K562 (cell line): ENCODE measurements at regions not wholly inside any gene's neighbourhood (a gene's known extent, or its start where the extent isn't known, plus 50 kb on each side); places are given as distances from the start of the nearest gene placed in this dataset.

Source experiments
- ATAC-seq: fragments of 200-7000 bp; cut with Tn5 transposase; 3 replicates; pipeline ENCODE4 v1.9.1; 2020; ENCODE audit warnings: moderate library complexity
- BruUV-seq: library from RNA; stranded (reverse); fragments of 400-500 nt; replicated peaks from 2 replicates; lab custom pipeline; 2021; lab: Mats Ljungman, UMichigan
- CTCF ChIA-PET: fragments of 300-600 bp; formaldehyde crosslinking; extraction: SDS; loops from one replicate; lab custom pipeline; 2021; ENCODE audit warnings: low intra/inter-chr PET ratio; lab: Yijun Ruan, JAX
- POLR2A ChIA-PET: fragments of 300-600, 350-650 bp; sonication (Branson Sonifier 250); formaldehyde crosslinking; extraction: SDS; loops from one replicate; lab custom pipeline; 2021; ENCODE audit warnings: antibody characterized with exemption, inconsistent platforms; lab: Yijun Ruan, JAX
- DNase-seq, 4 experiments: peaks; one replicate each; pipeline versions ENCODE4 v3.0.0 to v3.0.0-alpha.2; 2011 to 2018; ENCODE audit warnings: low spot score in 3 of 4, mixed read lengths in 3 of 4; ENCODE audit errors: extremely low read depth in 1 of 4
- FAIRE-seq: peaks from 2 replicates; lab custom pipeline; 2011; peaks lifted over from hg19 to GRCh38; lab: Jason Lieb, UNC
- H2AFZ ChIP-seq: 2 replicates; pipeline ENCODE4 v1.6.0; 2011; ENCODE audit warnings: low read depth, low read length, control low read depth, inconsistent platforms
- H3K27ac ChIP-seq: fragments of 200-600 bp; 3 replicates; pipeline ENCODE4 v1.8.0; 2011; ENCODE audit warnings: low read depth, mild to moderate bottlenecking, control low read depth, inconsistent platforms, low read length, moderate library complexity, mixed read lengths; ENCODE audit errors: extremely low read depth
- H3K27me3 ChIP-seq, 2 experiments: fragments of 300-600 bp in 1 of 2; 2 replicates in 1 of 2; 3 replicates in 1 of 2; pipeline versions ENCODE4 v1.6.0 to v1.8.0; 2011; ENCODE audit warnings: inconsistent platforms in 2 of 2, low read length in 2 of 2, mild to moderate bottlenecking in 1 of 2, mixed read lengths in 1 of 2, moderate library complexity in 1 of 2; ENCODE audit not compliant: control insufficient read depth in 2 of 2, insufficient read depth in 2 of 2
- H3K36me3 ChIP-seq: fragments of 300-600 bp; 3 replicates; pipeline ENCODE4 v1.8.0; 2011; ENCODE audit warnings: mild to moderate bottlenecking, low read length, inconsistent platforms; ENCODE audit not compliant: control insufficient read depth, insufficient read depth
- H3K4me1 ChIP-seq, 2 experiments: fragments of 200-600 bp in 1 of 2; replicated peaks in 1 of 2; 2 replicates in 1 of 2; 3 replicates in 1 of 2; pipeline versions ENCODE4 v1.5.1 to v1.8.0; 2011; ENCODE audit warnings: inconsistent platforms in 2 of 2, low read length in 2 of 2, mild to moderate bottlenecking in 1 of 2, mixed read lengths in 1 of 2, moderate library complexity in 1 of 2; ENCODE audit not compliant: control insufficient read depth in 2 of 2, insufficient read depth in 2 of 2
- H3K4me2 ChIP-seq: 2 replicates; pipeline ENCODE4 v1.6.1; 2011; ENCODE audit warnings: low read length, control low read depth, inconsistent platforms, mixed read lengths; ENCODE audit not compliant: insufficient read depth
- H3K4me3 ChIP-seq: fragments of 200-600 bp; sonication (generic), shearing (Covaris generic); 2 replicates; pipeline ENCODE4 v1.5.1; 2016; ENCODE audit warnings: control low read depth, inconsistent platforms
- H3K79me2 ChIP-seq: fragments of 200-600 bp; 3 replicates; pipeline ENCODE4 v1.8.0; 2011; ENCODE audit warnings: low read length, inconsistent platforms; ENCODE audit not compliant: control insufficient read depth, insufficient read depth
- H3K9ac ChIP-seq, 2 experiments: 2 replicates each; pipeline versions ENCODE4 v1.6.0 to v1.6.1; 2011; ENCODE audit warnings: low read depth in 2 of 2, low read length in 2 of 2, control low read depth in 1 of 2, inconsistent platforms in 1 of 2, mild to moderate bottlenecking in 1 of 2, mixed read lengths in 1 of 2; ENCODE audit not compliant: insufficient read depth in 1 of 2
- H3K9me1 ChIP-seq: one replicate; pipeline ENCODE4 v1.6.0; 2011; ENCODE audit warnings: inconsistent platforms, mild to moderate bottlenecking, low read length, moderate library complexity; ENCODE audit not compliant: control insufficient read depth, insufficient read depth
- H3K9me3 ChIP-seq: replicated peaks from 2 replicates; pipeline ENCODE4 v1.5.1; 2011; ENCODE audit warnings: low read depth, low read length, inconsistent platforms; ENCODE audit not compliant: control insufficient read depth, insufficient read depth
- H4K20me1 ChIP-seq: replicated peaks from 2 replicates; pipeline ENCODE4 v1.6.1; 2011; ENCODE audit warnings: low read length, inconsistent platforms, mixed read lengths; ENCODE audit not compliant: control insufficient read depth, insufficient read depth
- ADNP ChIP-seq: fragments of 200-800 bp; sonication (Bioruptor generic); IDR thresholded peaks from 2 replicates; pipeline ENCODE4 v1.6.1; 2016; ENCODE audit warnings: missing genetic modification characterization, missing compliant biosample characterization
- CEBPB ChIP-seq: fragments of 450-650 bp; IDR thresholded peaks from 2 replicates; pipeline ENCODE4 v1.6.1; 2016; ENCODE audit warnings: missing genetic modification characterization, missing compliant biosample characterization
- CEBPG ChIP-seq, 3 experiments: fragments of 200-800 bp in 1 of 3; sonication (Bioruptor generic) in 1 of 3; sonication (generic) in 1 of 3; formaldehyde crosslinking in 1 of 3; IDR thresholded peaks in 2 of 3; conservative IDR thresholded peaks in 1 of 3; 2 replicates each; pipeline versions ENCODE4 v1.6.1 to v1.8.0; 2016 to 2022; ENCODE audit warnings: missing compliant biosample characterization in 2 of 3, missing genetic modification characterization in 2 of 3, mild to moderate bottlenecking in 1 of 3, missing genetic modification reagents in 1 of 3
- DACH1 ChIP-seq: fragments of 450-650 bp; IDR thresholded peaks from 2 replicates; pipeline ENCODE4 v1.6.1; 2018; ENCODE audit not compliant: partially characterized antibody
- EP400 ChIP-seq: fragments of 450-650 bp; IDR thresholded peaks from 2 replicates; pipeline ENCODE4 v1.6.1; 2017; ENCODE audit warnings: antibody characterized with exemption, mild to moderate bottlenecking, moderate library complexity
- SMAD1 ChIP-seq: fragments of 150-350 bp; IDR thresholded peaks from 2 replicates; pipeline ENCODE4 v1.6.1; 2014; ENCODE audit warnings: low read length, low read depth; ENCODE audit not compliant: partially characterized antibody
- TOE1 ChIP-seq, 2 experiments: fragments of 450-650 bp in 1 of 2; sonication (generic) in 1 of 2; formaldehyde crosslinking in 1 of 2; IDR thresholded peaks; 2 replicates each; pipeline versions ENCODE4 v1.7.1 to v1.8.0; 2016 to 2022; ENCODE audit warnings: borderline replicate concordance in 2 of 2, mild to moderate bottlenecking in 2 of 2, antibody characterized with exemption in 1 of 2, inconsistent platforms in 1 of 2, low read depth in 1 of 2, missing genetic modification reagents in 1 of 2, moderate library complexity in 1 of 2
- WGBS: fragments of 100-300 bp; shearing (Covaris generic); methylation state at CpG from one replicate; pipeline ENCODE4 v1.1.6; 2016; ENCODE audit warnings: low coverage, mixed read lengths; ENCODE audit not compliant: insufficient coverage; ENCODE audit errors: missing lambda C conversion rate; 5-methylcytosine and 5-hydroxymethylcytosine counted together
- in situ Hi-C: fragments of 300-500 bp; cut with MboI; formaldehyde crosslinking; loops from 4 replicates; pipeline ENCODE4 v1.15.0; 2018; ENCODE audit warnings: inconsistent platforms, mixed read lengths
- intact Hi-C: fragments of 100-400 bp; cut with micrococcal nuclease; formaldehyde crosslinking; loops from 2 replicates; pipeline ENCODE4 v1.14.2; 2022
- TF ChIP-seq, protein P1 (sequence below): fragments of 450-650 bp; IDR thresholded peaks from 2 replicates; pipeline ENCODE4 v1.7.0; 2016; ENCODE audit warnings: borderline replicate concordance

GRCh38 chr1:87510540-87510939 lies 181.9 kb downstream of the LMO4 start:
- FAIRE-seq (no peak), ATAC-seq (no peak), DNase-seq (no peak)
- POLR2A ChIA-PET: no interaction called here
- in situ Hi-C loops: no loop called here
- Histone ChIP-seq H2AFZ (no peak overlapping the region), H4K20me1 (no peaks in the 10 kb centered on the region), H3K4me2 (no peak overlapping the region), H3K9me3 (no peaks in the 10 kb centered on the region), H3K9me1 (no peaks in the 10 kb centered on the region), H3K27ac (no peak overlapping the region), H3K27me3 (no peaks in the 10 kb centered on the region), H3K79me2 (no peaks in the 10 kb centered on the region), H3K36me3 (no peaks in the 10 kb centered on the region), H3K4me3 (no peak overlapping the region), H3K9ac (no peak overlapping the region), H3K4me1 (no peaks in the 10 kb centered on the region; a peak in 1 of 5 replicates)
- no TSS peak for BruUV-seq
- intact Hi-C loops: no loop called here
- TF ChIP-seq EP400: no peak
- peak; percentile 71 for TF ChIP-seq DACH1
- CTCF ChIA-PET: no interaction called here
- 0% methylated on average over 3 of the region's 3 CpGs for WGBS

GRCh38 chr1:87511449-87511848 lies 182.8 kb downstream of the LMO4 start:
- FAIRE-seq: no peak
- in situ Hi-C loops: no loop called here
- no peaks in the 10 kb centered on the region for H4K20me1 ChIP-seq

More at GRCh38 chr1:87511449-87511848, 182.8 kb downstream of the LMO4 start:
- Histone ChIP-seq H3K9me3 (no peaks in the 10 kb centered on the region), H3K9ac (no peak overlapping the region), H3K4me1 (no peaks in the 10 kb centered on the region; a peak in 1 of 5 replicates), H3K36me3 (no peaks in the 10 kb centered on the region), H3K27ac (no peak overlapping the region), H3K9me1 (no peaks in the 10 kb centered on the region), H3K79me2 (no peaks in the 10 kb centered on the region), H3K4me3 (no peak overlapping the region), H3K27me3 (no peaks in the 10 kb centered on the region), H3K4me2 (no peak overlapping the region), H2AFZ (no peak overlapping the region)
- ChIA-PET CTCF (no interaction called here), POLR2A (no interaction called here)
- WGBS: 5% methylated on average over 1 of the region's 1 CpG
- BruUV-seq: no TSS peak
- intact Hi-C loops: no loop called here
- no peak for DNase-seq
- ATAC-seq: no peak
- TF ChIP-seq ADNP (no peak), SMAD1 (no peak), CEBPB (tag) (peak; percentile 51), TOE1 (IDR thresholded peaks at IDR 0.05; ENCODE audit: borderline replicate concordance) (no peak), TOE1 (CRISPR knock-in tag; IDR thresholded peaks at IDR 0.05; ENCODE audit: borderline replicate concordance, low read depth) (no peak), CEBPG (CRISPR knock-in tag; IDR thresholded peaks at IDR 0.05) (no peak), CEBPG (tag; conservative IDR thresholded peaks at IDR 0.05 in 1 of 2, IDR thresholded peaks at IDR 0.05 in 1 of 2) (peak; percentile 26 to 52; a peak in 2 of 4 replicates)
- TF ChIP-seq, protein P1, sequence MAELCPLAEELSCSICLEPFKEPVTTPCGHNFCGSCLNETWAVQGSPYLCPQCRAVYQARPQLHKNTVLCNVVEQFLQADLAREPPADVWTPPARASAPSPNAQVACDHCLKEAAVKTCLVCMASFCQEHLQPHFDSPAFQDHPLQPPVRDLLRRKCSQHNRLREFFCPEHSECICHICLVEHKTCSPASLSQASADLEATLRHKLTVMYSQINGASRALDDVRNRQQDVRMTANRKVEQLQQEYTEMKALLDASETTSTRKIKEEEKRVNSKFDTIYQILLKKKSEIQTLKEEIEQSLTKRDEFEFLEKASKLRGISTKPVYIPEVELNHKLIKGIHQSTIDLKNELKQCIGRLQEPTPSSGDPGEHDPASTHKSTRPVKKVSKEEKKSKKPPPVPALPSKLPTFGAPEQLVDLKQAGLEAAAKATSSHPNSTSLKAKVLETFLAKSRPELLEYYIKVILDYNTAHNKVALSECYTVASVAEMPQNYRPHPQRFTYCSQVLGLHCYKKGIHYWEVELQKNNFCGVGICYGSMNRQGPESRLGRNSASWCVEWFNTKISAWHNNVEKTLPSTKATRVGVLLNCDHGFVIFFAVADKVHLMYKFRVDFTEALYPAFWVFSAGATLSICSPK: no peak
